ENCODE measurements at regions not wholly inside any gene's neighbourhood (a gene's known extent, or its start where the extent isn't known, plus 50 kb on each side); places are given as distances from the start of the nearest gene placed in this dataset.

DNA sequence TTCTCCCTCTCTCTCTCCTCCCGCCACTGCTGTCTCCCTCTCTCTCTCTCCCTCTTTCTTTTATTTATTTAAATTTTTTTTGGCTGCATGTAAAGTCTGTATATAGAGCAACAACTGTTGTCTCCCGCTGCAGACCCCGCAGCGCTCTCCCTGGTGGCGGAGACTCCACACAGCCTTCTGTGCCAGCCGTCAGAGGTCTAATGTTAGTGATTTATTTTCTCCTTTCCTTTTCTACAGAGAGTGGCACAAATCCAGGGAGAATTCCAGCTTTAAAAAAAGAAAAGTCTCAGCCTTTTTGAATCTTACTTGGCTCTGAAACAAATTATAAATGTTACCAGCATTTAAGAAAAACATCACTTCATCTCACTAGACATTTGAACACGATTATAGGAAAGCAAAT lies 106.2 kb downstream of the FAM9B start:
- no peak for DNase-seq (ENCODE audit: extremely low read depth, low read depth)
- TF ChIP-seq, protein P1, sequence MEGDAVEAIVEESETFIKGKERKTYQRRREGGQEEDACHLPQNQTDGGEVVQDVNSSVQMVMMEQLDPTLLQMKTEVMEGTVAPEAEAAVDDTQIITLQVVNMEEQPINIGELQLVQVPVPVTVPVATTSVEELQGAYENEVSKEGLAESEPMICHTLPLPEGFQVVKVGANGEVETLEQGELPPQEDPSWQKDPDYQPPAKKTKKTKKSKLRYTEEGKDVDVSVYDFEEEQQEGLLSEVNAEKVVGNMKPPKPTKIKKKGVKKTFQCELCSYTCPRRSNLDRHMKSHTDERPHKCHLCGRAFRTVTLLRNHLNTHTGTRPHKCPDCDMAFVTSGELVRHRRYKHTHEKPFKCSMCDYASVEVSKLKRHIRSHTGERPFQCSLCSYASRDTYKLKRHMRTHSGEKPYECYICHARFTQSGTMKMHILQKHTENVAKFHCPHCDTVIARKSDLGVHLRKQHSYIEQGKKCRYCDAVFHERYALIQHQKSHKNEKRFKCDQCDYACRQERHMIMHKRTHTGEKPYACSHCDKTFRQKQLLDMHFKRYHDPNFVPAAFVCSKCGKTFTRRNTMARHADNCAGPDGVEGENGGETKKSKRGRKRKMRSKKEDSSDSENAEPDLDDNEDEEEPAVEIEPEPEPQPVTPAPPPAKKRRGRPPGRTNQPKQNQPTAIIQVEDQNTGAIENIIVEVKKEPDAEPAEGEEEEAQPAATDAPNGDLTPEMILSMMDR (IDR thresholded peaks at IDR 0.05; ENCODE audit: low read depth, low read length) = no peak; the same call in 1 of the 2 replicates

DNA sequence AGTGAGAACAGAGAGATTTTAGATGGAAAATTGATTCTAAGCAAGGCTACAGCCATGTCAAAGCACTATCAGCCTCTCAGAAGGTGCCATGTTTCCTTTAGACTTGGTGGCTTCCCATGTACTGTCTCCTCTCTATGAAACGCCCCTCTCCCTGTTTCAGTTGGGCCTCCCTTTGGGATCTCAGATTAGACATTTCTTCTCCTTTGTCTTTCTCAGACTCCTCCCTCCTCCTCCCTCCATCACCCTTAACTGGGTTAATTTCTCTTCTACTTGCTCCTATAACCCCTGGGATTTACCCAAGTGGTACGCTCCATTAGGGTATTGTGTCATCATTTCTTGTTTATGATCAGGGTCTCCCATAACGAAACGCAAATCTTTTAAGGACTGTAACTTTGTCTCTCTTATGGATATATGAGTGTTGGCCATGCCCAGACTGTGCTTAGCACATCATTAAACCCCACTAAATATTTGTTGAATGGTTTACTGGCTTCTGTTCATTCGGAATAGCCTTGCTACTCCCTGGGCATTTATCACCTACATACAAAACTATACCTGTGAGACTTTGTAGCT lies 106.8 kb downstream of the FAM9B start:
- TF ChIP-seq, protein P1 (IDR thresholded peaks at IDR 0.05; ENCODE audit: low read depth, low read length) = no peak
- DNase-seq (ENCODE audit: extremely low read depth, low read depth) = no peak

DNA sequence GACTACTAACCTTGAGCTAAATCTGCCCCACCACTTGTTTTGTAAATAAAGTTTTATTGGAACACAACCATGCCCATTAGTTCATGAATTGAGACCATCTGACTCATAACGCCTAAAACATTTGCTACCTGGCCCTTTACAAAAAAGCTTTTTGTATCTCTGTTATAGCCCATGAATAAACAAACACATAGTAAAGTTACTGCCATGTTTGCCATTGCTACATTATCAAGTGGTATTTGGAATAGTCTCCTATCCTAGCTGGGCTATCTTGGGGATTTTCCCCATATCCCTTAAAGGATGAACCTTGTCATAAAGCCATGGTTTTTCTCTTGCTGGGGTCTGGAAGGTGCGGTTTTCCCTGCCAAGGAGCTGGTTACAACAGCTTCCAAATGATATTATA lies 112.3 kb downstream of the FAM9B start:
- TF ChIP-seq, protein P1 (IDR thresholded peaks at IDR 0.05; ENCODE audit: low read depth, low read length) = no peak
- DNase-seq (ENCODE audit: extremely low read depth, low read depth) = no peak

DNA sequence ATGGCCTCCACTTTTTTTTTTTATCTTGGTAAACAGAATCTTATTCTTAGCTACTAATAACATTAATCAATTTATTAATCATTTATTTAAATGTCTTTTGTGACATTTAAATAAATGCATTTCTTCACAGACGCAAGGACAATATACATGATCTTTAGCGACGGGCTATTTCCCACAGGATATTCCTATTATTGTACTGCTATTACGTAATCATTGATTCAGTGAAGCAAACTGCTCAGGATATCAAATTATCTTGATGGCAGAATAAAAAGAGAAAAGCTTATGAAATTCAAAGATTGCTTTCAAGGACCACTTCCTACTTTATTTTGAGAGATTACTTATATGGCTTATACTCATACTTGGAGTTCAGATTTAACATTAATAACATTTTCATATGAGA lies 114.1 kb downstream of the FAM9B start:
- TF ChIP-seq, protein P1 (IDR thresholded peaks at IDR 0.05; ENCODE audit: low read depth, low read length) = no peak
- no peak for DNase-seq (ENCODE audit: extremely low read depth, low read depth)

DNA sequence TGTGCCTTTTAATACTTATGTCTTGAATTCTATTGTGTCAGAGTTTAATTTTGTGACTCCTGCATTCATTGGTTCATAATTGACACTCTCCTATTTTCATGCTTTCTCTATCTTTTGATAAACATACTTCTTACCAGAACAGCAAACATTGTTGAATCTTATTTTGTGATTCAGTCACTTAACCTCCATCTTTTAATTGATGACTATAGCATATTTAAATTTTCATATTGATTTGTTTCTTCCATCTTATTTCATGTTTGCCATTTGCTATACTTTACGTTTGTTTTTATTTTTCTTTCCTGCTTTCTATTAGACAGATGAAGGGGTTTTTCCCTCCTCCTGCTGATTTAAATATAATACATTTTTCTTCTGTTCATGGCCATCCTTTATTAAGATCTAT lies 115.5 kb upstream of the FAM9A start:
- DNase-seq (ENCODE audit: extremely low read depth, low read depth) = no peak
- TF ChIP-seq, protein P1 (IDR thresholded peaks at IDR 0.05; ENCODE audit: low read depth, low read length) = no peak

DNA sequence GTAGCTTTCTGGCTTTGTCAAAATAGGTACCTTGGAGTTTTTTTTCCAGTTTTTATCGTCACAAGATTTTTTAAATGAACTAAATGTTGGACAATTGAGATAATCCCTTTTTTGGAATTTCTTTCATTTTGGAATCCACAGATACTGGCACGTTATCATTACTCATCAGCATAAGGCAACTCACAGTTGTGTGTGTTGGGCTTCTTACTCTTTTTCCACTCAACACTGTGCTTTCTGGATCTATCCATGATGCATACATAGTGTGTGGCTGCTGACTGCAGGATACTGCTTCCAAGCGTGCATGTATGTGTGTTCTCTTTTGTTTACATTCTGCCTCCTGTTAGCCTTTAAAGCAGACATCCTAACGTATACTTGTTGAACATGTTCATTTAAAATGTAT lies 113.5 kb upstream of the FAM9A start:
- TF ChIP-seq, protein P1 (IDR thresholded peaks at IDR 0.05; ENCODE audit: low read depth, low read length) = no peak
- no peak for DNase-seq (ENCODE audit: extremely low read depth, low read depth)

DNA sequence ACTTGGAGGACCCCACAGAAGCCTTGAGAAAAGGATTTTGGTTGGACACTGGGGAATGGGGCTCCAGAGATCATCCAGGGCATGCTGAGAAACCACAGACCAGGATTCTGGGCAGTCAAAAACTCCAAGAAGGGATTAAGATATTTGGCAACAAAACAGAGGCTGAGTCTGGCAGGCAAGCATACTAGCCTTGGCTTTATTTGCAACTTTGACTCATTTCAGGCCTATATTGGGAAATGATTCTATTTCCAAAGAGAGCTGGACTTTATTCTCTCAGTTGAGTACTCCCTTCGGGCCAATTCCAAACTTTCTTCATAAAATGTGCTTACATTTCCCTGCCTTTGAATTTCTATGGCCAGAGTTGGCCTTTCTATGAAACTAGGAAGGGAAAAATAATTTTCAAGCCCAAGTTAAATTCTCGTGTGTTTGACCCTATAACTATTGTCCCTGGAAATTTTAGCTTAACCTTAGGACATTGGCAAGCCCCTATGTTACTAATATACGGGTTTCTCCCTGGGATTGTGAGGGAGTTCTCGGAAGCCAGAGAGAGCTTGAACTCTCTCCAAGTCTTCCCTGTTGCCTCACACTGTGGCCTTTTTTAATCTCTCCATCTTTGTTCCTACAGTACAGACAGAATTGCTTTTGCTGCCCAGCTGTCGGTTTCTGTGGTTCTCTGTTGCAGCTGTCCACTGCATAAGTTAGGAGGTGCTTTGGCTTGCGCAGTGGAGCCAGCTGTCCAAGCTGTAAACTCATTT lies 112.6 kb upstream of the FAM9A start:
- DNase-seq (ENCODE audit: extremely low read depth, low read depth) = peak; percentile 32
- TF ChIP-seq, protein P1 (IDR thresholded peaks at IDR 0.05; ENCODE audit: low read depth, low read length) = no peak
